Activated CD4-positive, alpha-beta T cell treated with anti-CD3 and anti-CD28 coated beads, Interleukin-2, Interleukin-4, amounts not matched to agents 100 ng/mL and 50 ng/mL, durations not matched to agents 16 hours and 8 hours (primary cell): ENCODE measurements at regions not wholly inside any gene's neighbourhood (a gene's known extent, or its start where the extent isn't known, plus 50 kb on each side); places are given as distances from the start of the nearest gene placed in this dataset.

Experiments
- DNase-seq: peaks from one replicate; pipeline ENCODE4 v3.0.0-alpha.2; 2020; ENCODE audit warnings: low spot score

DNA sequence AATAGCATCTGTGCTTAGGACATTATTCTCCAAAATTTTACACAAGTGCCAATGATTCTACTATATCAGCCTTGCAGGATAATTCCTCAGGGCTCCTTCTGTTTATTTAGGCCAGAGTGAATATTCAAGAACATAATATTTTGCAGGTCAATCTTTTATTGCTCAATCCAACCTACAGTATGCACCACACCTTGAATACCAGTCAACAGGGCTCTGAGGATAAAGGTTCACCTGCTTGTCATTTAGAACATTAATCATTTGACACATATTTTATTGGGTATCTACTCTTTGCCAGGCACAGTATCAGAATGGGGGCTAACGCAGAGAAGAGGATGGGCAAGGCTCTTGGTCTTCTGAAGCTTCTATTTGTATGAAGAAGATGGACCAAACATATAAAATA, 66.2 kb upstream of the SHISA3 start:
- no peak for DNase-seq

DNA sequence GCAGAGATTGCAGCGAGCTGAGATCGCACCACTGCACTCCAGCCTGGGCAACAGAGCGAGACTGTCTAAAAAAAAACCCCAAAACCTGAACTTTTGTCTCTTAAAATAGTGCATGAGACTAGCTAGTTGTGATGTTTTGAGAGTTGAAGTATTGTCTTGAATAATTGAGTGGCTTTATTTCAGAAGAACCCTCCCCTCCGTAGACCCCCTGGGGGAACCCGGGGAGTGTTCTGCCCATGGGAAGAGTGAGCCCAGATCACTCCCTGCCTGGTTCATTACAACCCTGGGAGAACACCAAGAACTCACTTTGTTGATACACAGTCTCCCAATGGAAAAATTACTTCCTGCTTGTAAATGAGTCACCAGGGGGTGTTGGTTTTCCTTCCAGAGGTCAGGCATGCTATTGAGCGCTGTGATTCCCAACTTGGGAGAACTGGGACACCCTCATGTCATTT, 65.3 kb upstream of the SHISA3 start:
- no peak for DNase-seq

DNA sequence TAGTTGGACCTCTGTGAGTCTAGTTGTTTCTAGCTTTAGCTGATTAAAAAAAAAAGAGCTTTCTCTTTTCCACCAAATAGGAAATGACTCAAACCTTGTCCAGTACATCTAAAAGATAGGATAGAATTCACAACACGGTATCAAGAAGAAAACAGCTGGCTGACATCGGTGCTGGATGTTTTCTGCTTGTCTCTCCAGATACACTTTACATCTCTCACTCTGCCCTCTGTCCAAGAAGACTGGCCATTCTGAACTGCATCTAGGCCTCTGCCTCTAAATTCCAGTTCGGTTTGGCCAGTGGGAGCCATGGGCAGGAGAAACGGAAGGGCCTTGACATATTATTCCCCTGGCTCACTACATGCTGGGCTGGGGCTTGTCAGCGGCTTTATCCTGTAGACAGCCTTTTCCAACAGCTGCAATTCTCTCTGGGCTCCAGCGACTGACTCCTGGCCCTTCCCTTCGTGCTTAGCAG, 57.3 kb upstream of the SHISA3 start:
- no peak for DNase-seq

DNA sequence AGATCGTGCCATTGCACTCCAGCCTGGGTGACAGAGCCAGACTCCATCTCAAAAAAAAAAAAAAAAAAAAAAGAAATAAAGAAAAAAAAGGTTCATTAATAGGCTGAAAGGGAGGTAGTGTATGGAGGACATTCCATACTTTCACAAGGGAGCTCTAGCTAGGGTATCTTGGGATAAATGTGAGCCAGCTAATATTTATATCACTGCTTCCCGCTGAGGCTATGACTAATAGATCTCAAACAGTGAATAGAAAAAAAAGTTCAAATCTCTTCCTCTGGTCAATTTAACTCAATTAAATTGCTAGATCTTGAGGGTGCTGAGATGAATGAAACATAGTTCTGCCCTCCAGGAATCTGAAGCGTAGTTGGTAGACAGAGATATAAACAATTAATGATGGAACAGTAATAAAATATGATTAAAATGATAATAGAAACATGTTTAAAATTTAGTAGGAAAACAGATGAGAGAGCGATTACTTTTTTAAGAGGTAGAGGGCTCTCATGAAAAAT, 55.7 kb upstream of the SHISA3 start:
- no peak for DNase-seq

DNA sequence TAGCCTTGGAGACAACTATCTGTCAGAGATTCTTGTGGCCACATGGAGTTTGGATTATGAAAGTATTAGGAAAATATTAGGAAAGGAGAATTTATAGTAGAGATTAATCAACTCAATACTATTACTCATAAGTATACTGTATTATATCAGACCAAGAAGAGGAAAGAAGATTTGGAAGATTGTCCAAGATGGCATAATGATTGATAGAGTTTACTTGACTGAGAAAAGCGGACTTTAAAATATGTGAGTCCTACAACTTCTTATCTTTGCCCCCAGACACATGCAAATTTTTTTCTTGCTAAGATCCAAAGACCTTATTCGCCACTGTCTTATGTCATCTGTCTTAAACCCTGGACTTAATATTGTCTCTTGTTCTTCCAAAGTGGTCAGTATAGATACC, 54.8 kb upstream of the SHISA3 start:
- DNase-seq = no peak

DNA sequence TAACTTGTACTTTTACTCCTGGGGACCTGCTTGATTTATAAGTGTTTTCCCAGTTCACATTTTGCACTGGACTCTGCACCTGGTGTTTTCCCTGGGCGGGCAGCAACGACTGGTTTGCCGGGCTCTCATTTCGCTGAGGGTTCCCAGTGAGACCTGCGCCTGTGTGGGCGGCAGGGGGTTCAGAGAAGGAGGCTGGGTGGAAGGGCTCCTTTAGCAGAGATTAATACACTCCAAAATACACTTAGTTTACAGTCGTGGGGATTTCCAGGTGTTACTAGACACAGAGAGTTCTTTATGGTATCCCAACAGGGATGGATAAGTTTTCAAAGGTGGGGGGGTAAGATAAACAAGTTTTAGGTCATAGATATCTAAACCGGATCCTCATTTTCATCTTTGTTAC, 53.0 kb upstream of the SHISA3 start:
- DNase-seq = no peak

DNA sequence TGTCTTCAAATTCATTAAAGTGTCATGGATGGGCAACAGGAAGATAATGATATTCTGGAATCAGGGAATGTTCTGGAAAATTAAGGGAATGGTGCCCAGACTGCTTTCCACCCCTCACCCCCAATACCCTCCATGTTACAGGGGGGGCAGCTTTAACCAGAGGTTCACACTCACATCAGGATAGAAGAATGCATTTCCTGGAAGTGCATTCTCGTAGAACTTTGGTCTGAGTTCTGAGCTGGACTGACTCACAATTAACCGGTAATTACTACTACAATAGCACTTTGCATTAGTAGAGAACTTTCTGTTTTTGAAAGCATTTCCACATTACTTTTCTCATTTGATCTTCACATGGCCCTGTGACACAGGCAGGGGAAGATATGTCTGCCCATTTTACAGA, 52.5 kb upstream of the SHISA3 start:
- DNase-seq = no peak

DNA sequence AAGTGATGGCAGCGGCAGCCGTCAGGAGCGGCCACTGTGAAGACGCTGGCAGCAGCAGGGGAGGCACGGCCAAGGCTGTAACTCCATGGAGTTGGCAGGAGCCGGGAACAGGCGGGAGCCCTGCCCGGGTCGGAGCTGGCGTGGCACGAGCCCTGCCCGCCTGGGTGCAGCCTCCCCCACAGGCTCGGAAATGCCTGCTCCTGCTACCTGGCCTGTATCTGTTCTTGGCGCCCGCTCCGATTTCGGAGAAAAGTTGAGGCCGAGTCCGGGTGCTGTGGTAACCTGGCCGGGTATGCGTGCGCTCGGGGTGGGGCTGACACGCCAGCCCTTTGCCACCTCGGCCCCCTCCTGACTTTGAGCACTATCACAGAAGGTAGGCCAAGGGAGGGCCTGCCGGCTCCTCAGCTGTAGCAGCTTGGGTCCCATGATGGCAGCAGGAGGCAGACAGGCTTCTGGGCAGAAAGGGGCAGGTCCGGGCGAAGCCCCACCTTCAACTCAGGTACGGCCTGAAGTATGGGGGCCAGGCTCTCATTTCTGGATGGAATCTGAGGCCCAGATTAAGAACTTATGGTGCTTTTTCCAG, 51.2 kb upstream of the SHISA3 start:
- DNase-seq = no peak

DNA sequence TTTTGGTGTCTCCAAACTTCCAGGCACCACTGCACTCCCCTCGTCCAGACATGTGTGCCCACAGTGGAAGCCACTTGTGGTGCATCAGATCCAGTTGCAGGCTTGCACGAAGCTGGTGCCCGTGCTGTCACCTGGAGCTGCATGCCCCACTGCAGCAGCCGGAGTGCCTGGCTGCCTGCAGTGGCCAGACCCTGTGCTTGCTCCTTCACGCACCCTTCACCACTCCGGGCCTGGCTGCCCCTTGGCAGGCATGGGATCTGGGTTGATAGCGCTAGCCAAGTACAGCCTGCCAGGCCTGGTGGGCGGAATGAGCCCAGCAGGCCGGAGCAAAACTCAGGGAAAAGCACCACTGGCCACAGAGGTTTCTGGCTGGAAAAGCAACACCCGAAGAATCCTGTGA, 50.2 kb upstream of the SHISA3 start:
- DNase-seq = no peak
